Effector memory CD4-positive, alpha-beta T cell (primary cell): ENCODE measurements at regions not wholly inside any gene's neighbourhood (a gene's known extent, or its start where the extent isn't known, plus 50 kb on each side); places are given as distances from the start of the nearest gene placed in this dataset.

Experiments
- DNase-seq, 3 donors: peaks; one replicate each; pipeline ENCODE4 v3.0.0-alpha.2; 2020
- H3K27ac ChIP-seq: 2 replicates; pipeline ENCODE4 v1.7.0; 2013; ENCODE audit warnings: mild to moderate bottlenecking, low read length, moderate library complexity; ENCODE audit not compliant: insufficient read depth, poor library complexity, severe bottlenecking
- H3K27me3 ChIP-seq: replicated peaks from 2 replicates; pipeline ENCODE4 v1.7.0; 2013; ENCODE audit warnings: mild to moderate bottlenecking, low read length; ENCODE audit not compliant: insufficient read depth, control insufficient read depth, poor library complexity, severe bottlenecking
- H3K36me3 ChIP-seq: 2 replicates; pipeline ENCODE4 v1.7.0; 2013; ENCODE audit warnings: mild to moderate bottlenecking, low read length, moderate library complexity; ENCODE audit not compliant: control insufficient read depth, insufficient read depth
- H3K4me1 ChIP-seq: 2 replicates; pipeline ENCODE4 v1.7.0; 2013; ENCODE audit warnings: low read length, mild to moderate bottlenecking; ENCODE audit not compliant: control insufficient read depth, insufficient read depth, poor library complexity, severe bottlenecking
- H3K4me3 ChIP-seq: 2 replicates; pipeline ENCODE4 v1.7.0; 2013; ENCODE audit warnings: low read length, low read depth, mild to moderate bottlenecking; ENCODE audit not compliant: insufficient read depth, poor library complexity, severe bottlenecking
- H3K9me3 ChIP-seq: 2 replicates; pipeline ENCODE4 v1.7.0; 2013; ENCODE audit warnings: mild to moderate bottlenecking, low read length, moderate library complexity; ENCODE audit not compliant: control insufficient read depth

DNA sequence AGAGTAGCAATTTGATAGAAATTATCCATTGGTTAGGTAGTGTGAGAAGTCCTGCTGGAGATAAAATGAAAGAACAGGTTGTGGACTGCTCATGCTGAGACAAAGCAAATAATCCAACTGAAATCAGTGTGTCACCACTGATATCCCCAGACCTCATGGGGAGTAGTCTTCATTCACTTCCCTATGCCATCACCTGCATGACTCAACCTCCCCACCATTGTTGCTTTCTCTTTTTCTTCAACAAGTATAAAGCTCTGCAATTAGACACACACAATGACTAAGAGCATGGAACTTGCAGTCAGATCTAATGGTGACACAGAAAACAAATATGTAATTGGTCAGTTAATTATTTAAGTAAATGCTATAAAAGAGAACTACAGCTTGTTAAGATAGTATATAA, 475.3 kb downstream of the RIT2 start:
- Histone ChIP-seq H3K4me1 (no peaks in the 10 kb centered on the region), H3K36me3 (no peaks in the 10 kb centered on the region), H3K9me3 (no peaks in the 10 kb centered on the region), H3K4me3 (no peak overlapping the region), H3K27me3 (no peaks in the 10 kb centered on the region), H3K27ac (no peak overlapping the region)
- DNase-seq = no peak

DNA sequence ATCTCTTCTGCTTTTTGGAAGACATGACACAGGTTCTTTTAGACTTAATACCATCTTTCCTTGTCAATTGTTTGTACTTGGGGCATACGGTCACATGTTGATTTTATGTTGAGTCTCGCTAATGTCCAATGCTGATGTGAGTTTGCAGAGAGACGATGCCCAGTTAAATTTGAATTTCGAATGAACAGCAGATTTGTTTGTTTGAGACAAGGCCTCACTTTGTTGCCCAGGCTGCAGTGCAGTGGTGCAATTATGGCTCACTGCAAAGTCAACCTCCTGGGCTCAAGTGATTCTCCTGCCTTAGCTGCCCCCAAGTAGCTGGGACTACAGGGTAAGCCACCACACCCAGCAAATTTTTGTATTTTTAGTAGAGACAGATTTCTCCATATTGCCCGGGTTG, 473.5 kb downstream of the RIT2 start:
- no peaks in the 10 kb centered on the region for H3K36me3 ChIP-seq
- H3K27ac ChIP-seq = no peak overlapping the region
- no peak overlapping the region for H3K4me3 ChIP-seq
- no peak for DNase-seq
- no peaks in the 10 kb centered on the region for H3K4me1 ChIP-seq
- no peaks in the 10 kb centered on the region for H3K27me3 ChIP-seq
- no peaks in the 10 kb centered on the region for H3K9me3 ChIP-seq

DNA sequence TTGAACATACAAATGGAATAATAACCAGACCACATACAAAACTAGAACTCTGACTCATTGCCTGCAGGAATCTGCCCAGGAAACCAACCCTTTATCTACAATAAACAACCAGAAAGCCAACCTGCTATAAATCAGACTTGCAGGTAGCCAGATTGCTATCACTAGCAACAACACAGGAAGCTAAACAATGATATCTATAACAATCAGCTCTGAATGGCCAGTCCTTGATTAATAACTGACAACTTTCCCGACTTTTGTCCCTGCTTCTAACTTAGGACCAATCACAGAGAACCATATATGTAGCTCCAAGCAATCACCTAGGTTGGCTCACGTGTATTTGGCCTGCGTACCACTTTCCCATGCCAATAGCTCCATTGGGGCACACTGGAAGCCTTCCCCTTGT, 470.8 kb downstream of the RIT2 start:
- H3K27ac ChIP-seq = no peak overlapping the region
- no peaks in the 10 kb centered on the region for H3K9me3 ChIP-seq
- H3K4me1 ChIP-seq = no peaks in the 10 kb centered on the region
- DNase-seq = no peak
- H3K36me3 ChIP-seq = no peaks in the 10 kb centered on the region
- no peak overlapping the region for H3K4me3 ChIP-seq
- H3K27me3 ChIP-seq = no peaks in the 10 kb centered on the region

DNA sequence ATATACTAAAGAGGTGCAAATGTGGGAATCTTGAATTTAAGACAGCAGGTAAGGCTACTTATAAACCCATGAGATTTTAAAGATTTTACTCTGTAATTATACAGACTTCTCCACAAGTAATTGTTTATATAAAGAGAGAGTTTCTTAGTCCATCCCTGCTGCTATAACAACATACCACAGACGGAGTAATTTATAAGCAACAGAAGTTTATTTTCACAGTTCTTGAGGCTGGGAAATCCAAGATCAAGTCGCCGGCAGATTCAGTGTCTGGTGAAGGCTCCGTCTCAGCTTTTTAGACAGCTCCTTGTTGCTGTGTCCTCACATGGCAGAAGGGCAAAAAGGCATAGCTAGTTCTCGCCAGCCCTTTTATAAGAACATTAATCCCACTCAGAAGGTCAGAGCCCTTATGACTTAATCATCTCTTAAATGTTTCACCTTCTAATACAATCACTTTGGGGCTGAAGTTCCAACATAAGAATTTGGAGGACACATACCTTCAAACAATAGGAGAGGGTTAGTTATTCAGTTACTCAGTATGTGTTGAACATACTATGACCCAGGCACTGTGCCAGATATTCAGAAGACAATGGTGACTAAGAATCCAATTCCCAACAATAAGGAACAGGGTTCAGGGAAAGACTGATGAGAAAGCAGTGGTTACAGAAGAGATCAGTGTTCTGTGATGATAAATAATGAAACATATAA, 466.0 kb downstream of the RIT2 start:
- Histone ChIP-seq H3K9me3 (no peaks in the 10 kb centered on the region), H3K36me3 (no peaks in the 10 kb centered on the region), H3K27ac (no peak overlapping the region), H3K4me3 (no peak overlapping the region), H3K27me3 (no peaks in the 10 kb centered on the region), H3K4me1 (no peaks in the 10 kb centered on the region)
- DNase-seq = no peak

DNA sequence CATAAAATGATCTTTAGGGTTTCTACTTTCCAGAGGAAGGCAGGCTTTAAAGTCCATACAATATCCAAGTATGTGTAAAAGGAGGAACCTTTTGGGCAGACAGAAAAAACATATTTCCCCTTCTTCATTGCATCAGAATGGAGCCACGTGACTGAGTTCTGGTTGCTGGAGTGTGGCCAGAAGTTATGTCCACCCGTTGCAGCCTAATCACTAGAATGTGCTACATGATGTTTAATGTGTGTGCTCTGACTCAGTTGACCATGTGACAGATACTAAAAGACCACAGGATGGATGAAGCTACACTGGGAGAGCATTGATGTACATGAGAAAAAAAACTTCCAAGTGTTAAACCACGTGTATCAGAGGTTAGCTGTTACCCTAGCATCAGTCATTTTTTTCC, 460.9 kb downstream of the RIT2 start:
- Histone ChIP-seq H3K36me3 (no peaks in the 10 kb centered on the region), H3K4me1 (no peaks in the 10 kb centered on the region), H3K27me3 (no peaks in the 10 kb centered on the region), H3K27ac (no peak overlapping the region), H3K9me3 (no peaks in the 10 kb centered on the region), H3K4me3 (no peak overlapping the region)
- no peak for DNase-seq

DNA sequence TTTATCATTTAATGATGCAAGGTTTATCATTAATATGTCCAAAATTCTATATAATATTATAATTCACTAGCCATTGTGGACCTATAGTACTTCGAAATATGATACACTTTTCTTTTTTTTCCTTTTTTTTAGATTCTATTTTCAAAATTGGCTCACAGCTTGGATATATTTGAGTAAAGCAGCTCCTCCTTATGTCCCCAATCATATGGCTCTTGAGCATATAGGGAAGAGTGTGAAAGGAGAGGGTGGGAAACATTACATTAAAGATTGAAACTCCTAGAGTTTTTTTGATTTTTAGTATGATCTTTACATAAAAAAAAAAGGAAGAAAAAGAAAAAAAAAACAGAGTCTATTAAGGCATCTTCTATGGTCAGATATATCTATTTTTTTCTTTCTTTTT, 457.9 kb downstream of the RIT2 start:
- Histone ChIP-seq H3K4me3 (no peak overlapping the region), H3K27me3 (no peaks in the 10 kb centered on the region), H3K4me1 (no peaks in the 10 kb centered on the region), H3K36me3 (no peaks in the 10 kb centered on the region), H3K27ac (no peak overlapping the region), H3K9me3 (no peaks in the 10 kb centered on the region)
- DNase-seq = no peak

DNA sequence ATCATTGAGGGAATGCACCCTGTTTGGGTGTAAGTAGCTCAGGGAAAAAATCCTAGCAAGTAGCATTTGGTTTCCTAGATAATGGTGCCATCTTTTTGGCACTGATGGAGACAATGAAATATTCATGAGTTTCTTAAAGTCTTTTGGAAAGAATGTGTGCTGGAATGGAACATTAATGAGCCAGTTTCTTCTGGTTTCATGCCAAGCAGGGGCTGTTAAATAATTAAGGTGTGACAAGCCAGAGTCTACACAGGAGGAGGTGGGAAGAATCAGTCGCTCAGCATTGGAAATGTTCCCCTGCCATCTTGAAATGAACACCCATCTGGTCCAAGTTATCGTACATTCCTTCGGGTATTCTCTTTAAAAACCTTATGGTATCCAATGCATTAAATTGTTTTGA, 457.3 kb downstream of the RIT2 start:
- Histone ChIP-seq H3K27ac (no peak overlapping the region), H3K36me3 (no peaks in the 10 kb centered on the region), H3K4me1 (no peaks in the 10 kb centered on the region), H3K9me3 (no peaks in the 10 kb centered on the region), H3K27me3 (no peaks in the 10 kb centered on the region), H3K4me3 (no peak overlapping the region)
- no peak for DNase-seq

DNA sequence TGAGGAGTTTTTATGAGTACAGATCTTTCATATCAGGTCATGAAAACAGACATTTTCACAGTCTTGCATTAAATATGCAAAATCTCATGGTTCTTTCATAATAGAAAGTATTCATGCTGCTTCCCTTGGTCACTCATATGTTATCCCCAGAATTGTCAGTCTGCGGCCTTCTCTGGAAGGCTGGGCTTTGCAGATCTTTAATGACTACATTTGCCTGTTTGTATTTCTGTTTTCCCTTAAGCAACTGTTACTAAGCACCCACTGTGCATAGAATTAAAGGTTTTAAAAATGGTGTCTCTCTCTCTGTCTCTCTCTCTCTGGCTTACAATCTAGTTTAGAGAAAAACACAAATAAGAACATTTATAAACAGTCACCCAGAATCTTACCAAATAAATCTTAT, 456.3 kb downstream of the RIT2 start:
- no peak for DNase-seq
- H3K27me3 ChIP-seq = no peaks in the 10 kb centered on the region
- no peaks in the 10 kb centered on the region for H3K9me3 ChIP-seq
- no peaks in the 10 kb centered on the region for H3K4me1 ChIP-seq
- no peak overlapping the region for H3K4me3 ChIP-seq
- no peak overlapping the region for H3K27ac ChIP-seq
- H3K36me3 ChIP-seq = no peaks in the 10 kb centered on the region

DNA sequence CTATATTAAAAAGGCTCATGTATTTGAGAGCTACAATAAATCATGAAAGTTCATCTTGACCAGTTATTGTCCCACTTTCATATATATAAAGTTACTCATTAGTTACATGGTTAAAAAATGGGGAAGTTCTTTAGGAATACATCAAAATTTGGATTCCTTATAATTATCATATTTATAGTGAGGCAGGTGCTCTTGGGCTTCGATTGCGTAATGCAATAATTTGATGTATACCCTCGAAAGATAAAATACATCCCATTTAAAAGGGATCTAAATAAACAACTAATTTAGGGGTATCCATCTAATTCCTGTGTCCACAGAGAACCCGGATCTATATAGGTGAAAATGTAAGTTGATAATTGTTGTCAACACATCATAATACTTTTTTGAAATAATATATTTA, 444.6 kb downstream of the RIT2 start:
- no peak for DNase-seq
- Histone ChIP-seq H3K27me3 (no peaks in the 10 kb centered on the region), H3K4me3 (no peak overlapping the region), H3K36me3 (no peaks in the 10 kb centered on the region), H3K4me1 (no peaks in the 10 kb centered on the region), H3K27ac (no peak overlapping the region), H3K9me3 (no peaks in the 10 kb centered on the region)

DNA sequence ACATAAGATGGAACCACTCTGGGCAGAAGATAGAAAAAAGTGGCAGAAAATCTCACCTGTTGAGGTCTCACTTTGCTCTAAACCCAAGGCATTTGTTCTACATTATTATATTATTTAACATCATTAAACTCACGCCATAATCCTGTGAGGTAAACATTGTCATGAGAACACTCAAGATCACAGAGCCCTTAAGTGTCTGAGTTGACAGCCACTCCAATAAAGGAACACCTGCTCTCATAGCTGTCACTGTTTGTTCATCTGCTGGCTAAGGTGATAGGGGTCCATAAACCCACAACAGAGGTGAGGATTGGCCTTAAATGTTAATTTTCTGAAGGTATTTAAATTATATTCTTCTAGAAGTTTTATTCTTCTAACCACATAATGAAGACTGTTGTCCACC, 439.7 kb downstream of the RIT2 start:
- H3K9me3 ChIP-seq = no peaks in the 10 kb centered on the region
- DNase-seq = no peak
- H3K36me3 ChIP-seq = no peaks in the 10 kb centered on the region
- no peak overlapping the region for H3K4me3 ChIP-seq
- H3K4me1 ChIP-seq = no peaks in the 10 kb centered on the region
- H3K27me3 ChIP-seq = no peaks in the 10 kb centered on the region
- no peak overlapping the region for H3K27ac ChIP-seq
